ENCODE measurements at regions not wholly inside any gene's neighbourhood (a gene's known extent, or its start where the extent isn't known, plus 50 kb on each side); places are given as distances from the start of the nearest gene placed in this dataset.

- TF ChIP-seq CTCF (conservative IDR thresholded peaks at IDR 0.05; ENCODE audit: low read depth in 2 of 2), result no peak
These were observed 632.8 kb upstream of the KLF12 start (continued) for GRCh38 chr13:74767050-74767449.

DNA sequence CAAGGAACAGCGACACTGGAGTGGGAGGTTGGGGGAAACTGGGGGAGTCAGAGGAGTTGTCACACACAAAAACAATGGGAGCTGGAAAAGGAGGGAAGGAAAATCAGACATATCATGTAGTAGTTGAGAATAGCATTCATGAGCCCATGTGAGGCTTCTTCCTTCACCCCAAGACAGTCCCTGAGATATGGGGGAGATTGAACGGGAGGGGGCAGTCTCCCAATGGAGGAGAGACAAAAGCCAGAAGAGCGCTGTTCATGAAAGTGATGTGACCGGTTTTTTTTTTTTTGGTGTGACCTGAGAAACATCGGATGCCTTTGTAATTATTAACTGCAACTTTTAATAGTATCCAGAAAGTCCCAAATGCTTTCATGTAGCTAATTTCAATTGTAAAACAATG is 631.8 kb upstream of the KLF12 start:
- Histone ChIP-seq H3K4me2 (no peak overlapping the region), H3K4me1 (ENCODE audit: insufficient read depth) (peaks cover 9% of the 10 kb centered on the region), H3K27me3 (ENCODE audit: insufficient read depth) (no peaks in the 10 kb centered on the region), H3K36me3 (ENCODE audit: insufficient read depth) (no peaks in the 10 kb centered on the region), H3K4me3 (no peak overlapping the region), H3K27ac (ENCODE audit: low read depth) (no peak overlapping the region), H3F3A (replicated peaks; ENCODE audit: low read depth) (no peaks in the 10 kb centered on the region), H4K20me1 (replicated peaks; ENCODE audit: insufficient read depth) (no peaks in the 10 kb centered on the region), H3K79me2 (replicated peaks; ENCODE audit: insufficient read depth) (no peaks in the 10 kb centered on the region), H2AFZ (no peak overlapping the region), H3K9me2 (ENCODE audit: insufficient read depth) (no peaks in the 10 kb centered on the region)
- DNase-seq (ENCODE audit: low spot score) (peak; percentile 9), ATAC-seq (no peak)
- Mint-ChIP-seq H3K27me3 (ENCODE audit: insufficient read depth, low read depth, poor library complexity) (no peaks in the 10 kb centered on the region), H3K27ac (no peak overlapping the region), H3K4me1 (peaks cover 11% of the 10 kb centered on the region), H3K4me3 (no peak overlapping the region), H3K36me3 (ENCODE audit: low read depth) (no peaks in the 10 kb centered on the region), H3K9me3 (no peaks in the 10 kb centered on the region)
- TF ChIP-seq CTCF (conservative IDR thresholded peaks at IDR 0.05; ENCODE audit: low read depth in 2 of 2) (peak; percentile 25 to 28; a peak in 2 of 4 replicates), POLR2AphosphoS5 (IDR thresholded peaks at IDR 0.05; ENCODE audit: low read depth) (no peak), REST (IDR thresholded peaks at IDR 0.05; ENCODE audit: unreplicated experiment) (no peak), CREB1 (CRISPR knock-in tag; IDR thresholded peaks at IDR 0.05; ENCODE audit: low read depth) (no peak), NANOG (IDR thresholded peaks at IDR 0.05; ENCODE audit: borderline replicate concordance) (no peak)
